Activated CD4-positive, alpha-beta T cell treated with anti-CD3 and anti-CD28 coated beads, Interleukin-2, amount 10 ng/mL, durations not matched to agents 7 days and 5 days (primary cell): ENCODE measurements at regions not wholly inside any gene's neighbourhood (a gene's known extent, or its start where the extent isn't known, plus 50 kb on each side); places are given as distances from the start of the nearest gene placed in this dataset.

Experiments
- CTCF ChIA-PET: fragments of 350-600 bp; sonication (Branson Sonifier 250); formaldehyde crosslinking; loops from one replicate; lab custom pipeline; 2021; ENCODE audit warnings: antibody characterized with exemption; lab: Charles Lee
- POLR2A ChIA-PET: fragments of 350-600 bp; sonication (Branson Sonifier 250); formaldehyde crosslinking; loops from one replicate; lab custom pipeline; 2021; ENCODE audit warnings: antibody characterized with exemption; lab: Charles Lee
- DNase-seq: peaks from one replicate; pipeline ENCODE4 v3.0.0-alpha.2; 2020
- H3K27ac Mint-ChIP-seq: one replicate; pipeline ENCODE4 v1.8.0; 2021; ENCODE audit warnings: mild to moderate bottlenecking, moderate library complexity, mixed read lengths
- H3K27me3 Mint-ChIP-seq: one replicate; pipeline ENCODE4 v1.8.0; 2021; ENCODE audit warnings: mixed read lengths
- H3K36me3 Mint-ChIP-seq: one replicate; pipeline ENCODE4 v1.8.0; 2021; ENCODE audit warnings: low read depth, mixed read lengths
- H3K4me1 Mint-ChIP-seq: one replicate; pipeline ENCODE4 v1.8.0; 2021; ENCODE audit warnings: mixed read lengths
- H3K4me3 Mint-ChIP-seq: one replicate; pipeline ENCODE4 v1.8.0; 2021; ENCODE audit warnings: mild to moderate bottlenecking, moderate library complexity, mixed read lengths
- H3K9me3 Mint-ChIP-seq: one replicate; pipeline ENCODE4 v1.8.0; 2021; ENCODE audit warnings: mixed read lengths

GRCh38 chr13:71939186-71939585, 72.2 kb upstream of the DACH1 start:
- Mint-ChIP-seq H3K36me3 (no peaks in the 10 kb centered on the region), H3K9me3 (no peaks in the 10 kb centered on the region), H3K27me3 (no peaks in the 10 kb centered on the region), H3K4me1 (no peaks in the 10 kb centered on the region), H3K4me3 (no peak overlapping the region), H3K27ac (no peak overlapping the region)
- no peak for DNase-seq
- ChIA-PET CTCF (no interaction called here), POLR2A (no interaction called here)

DNA sequence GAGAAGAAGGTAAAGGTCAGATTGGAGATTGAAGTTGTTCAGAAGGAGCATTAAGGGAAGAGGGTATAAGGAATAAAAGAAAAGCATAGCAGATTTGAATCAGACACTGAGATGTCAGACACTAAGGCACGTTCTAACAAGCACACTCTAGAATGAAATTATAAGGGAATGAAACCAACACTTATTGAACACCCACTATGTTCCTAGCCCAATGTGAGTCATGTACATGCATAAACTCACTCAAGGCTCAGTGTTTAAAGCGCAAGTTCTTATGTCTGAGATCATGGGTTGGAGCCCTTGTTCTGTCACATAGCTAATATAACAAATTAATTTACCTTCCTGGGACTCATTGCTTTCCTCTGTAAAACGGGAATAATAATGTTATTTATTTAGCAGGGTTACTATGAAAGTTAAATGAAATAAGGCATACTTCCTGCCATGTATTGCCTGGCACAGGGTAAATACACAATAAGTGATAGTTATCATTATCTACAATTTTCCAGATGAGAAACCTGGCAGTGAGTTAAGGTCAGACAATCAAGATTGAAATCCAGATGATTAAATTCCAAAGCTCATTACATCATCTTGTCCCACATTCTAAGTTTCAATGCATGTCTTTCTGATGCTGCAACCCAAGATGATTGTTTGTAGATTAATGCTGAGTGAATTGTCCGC, 68.3 kb upstream of the DACH1 start:
- H3K4me1 Mint-ChIP-seq = no peaks in the 10 kb centered on the region
- H3K36me3 Mint-ChIP-seq = no peaks in the 10 kb centered on the region
- no peaks in the 10 kb centered on the region for H3K9me3 Mint-ChIP-seq
- H3K27ac Mint-ChIP-seq = no peak overlapping the region
- CTCF ChIA-PET = no interaction called here
- POLR2A ChIA-PET = no interaction called here
- no peak for DNase-seq
- H3K27me3 Mint-ChIP-seq = no peaks in the 10 kb centered on the region
- H3K4me3 Mint-ChIP-seq = no peak overlapping the region

GRCh38 chr13:71924931-71925330, 57.9 kb upstream of the DACH1 start:
- DNase-seq = no peak
- Mint-ChIP-seq H3K36me3 (no peaks in the 10 kb centered on the region), H3K27me3 (no peaks in the 10 kb centered on the region), H3K4me3 (no peak overlapping the region), H3K9me3 (no peaks in the 10 kb centered on the region), H3K4me1 (no peaks in the 10 kb centered on the region), H3K27ac (no peak overlapping the region)
- ChIA-PET CTCF (no interaction called here), POLR2A (no interaction called here)

DNA sequence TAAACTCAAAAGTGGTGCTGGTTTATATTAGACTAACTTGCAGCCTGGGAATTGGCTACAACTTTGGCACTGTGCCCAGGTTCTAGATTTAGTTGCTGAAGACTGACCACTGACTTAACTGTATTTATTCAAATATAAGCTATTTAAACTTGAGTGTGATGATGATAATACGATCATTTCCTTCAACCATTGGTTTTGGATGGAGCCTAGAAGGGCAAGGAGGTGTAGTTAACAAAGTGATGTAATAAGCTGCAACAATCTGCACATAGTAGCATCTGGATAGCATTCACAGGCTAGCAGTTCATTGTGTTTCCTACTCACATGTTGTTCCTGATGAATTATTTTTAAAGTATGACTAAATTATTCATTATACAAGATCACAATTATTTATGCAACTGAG, 55.2 kb upstream of the DACH1 start:
- CTCF ChIA-PET = no interaction called here
- POLR2A ChIA-PET = no interaction called here
- Mint-ChIP-seq H3K36me3 (no peaks in the 10 kb centered on the region), H3K4me3 (no peak overlapping the region), H3K9me3 (no peaks in the 10 kb centered on the region), H3K27me3 (no peaks in the 10 kb centered on the region), H3K4me1 (no peaks in the 10 kb centered on the region), H3K27ac (no peak overlapping the region)
- no peak for DNase-seq
